Left lung (tissue), 4 donors: ENCODE measurements at regions not wholly inside any gene's neighbourhood (a gene's known extent, or its start where the extent isn't known, plus 50 kb on each side); places are given as distances from the start of the nearest gene placed in this dataset.
"Not testable (repeated sequence)": the region's sequence is repeated elsewhere in the genome, so short reads cannot be mapped to it uniquely, and the experiment has no call there.

ENCODE experiments used
- ATAC-seq: fragments of 200-7000 bp; cut with Tn5 transposase; one replicate; pipeline ENCODE4 v1.9.1; 2020; ENCODE audit warnings: moderate library complexity
- DNase-seq, 4 donors: peaks; one replicate each; pipeline ENCODE4 v3.0.0-alpha.2; 2013 to 2020
- H3K27ac ChIP-seq, 2 donors: fragments of 200-600 bp; sonication (generic) in 1 of 2; one replicate each; pipeline versions ENCODE4 v1.5.0 to v1.8.0; 2020 to 2021
- H3K27me3 ChIP-seq, 2 donors: fragments of 200-600 bp; sonication (generic) in 1 of 2; one replicate each; pipeline versions ENCODE4 v1.5.0 to v1.8.0; 2020 to 2021
- H3K36me3 ChIP-seq, 2 donors: fragments of 200-600 bp; sonication (generic) in 1 of 2; one replicate each; pipeline versions ENCODE4 v1.5.0 to v1.8.0; 2020 to 2021
- H3K4me1 ChIP-seq, 2 donors: fragments of 200-600 bp; one replicate each; pipeline ENCODE4 v1.8.0; 2021
- H3K4me3 ChIP-seq, 2 donors: fragments of 200-600 bp; sonication (generic) in 1 of 2; one replicate each; pipeline versions ENCODE4 v1.5.0 to v1.8.0; 2020 to 2021; ENCODE audit warnings: mild to moderate bottlenecking in 1 of 2
- H3K9me3 ChIP-seq, 2 donors: fragments of 200-600 bp; sonication (generic) in 1 of 2; one replicate each; pipeline versions ENCODE4 v1.5.0 to v1.8.0; 2020 to 2021
- intact Hi-C, 2 donors: fragments of 100-400 bp; cut with DNase I; formaldehyde crosslinking; loops; one replicate each; pipeline versions ENCODE4 v1.11.2 to v1.14.2; 2022
- TF ChIP-seq, protein P1 (sequence below), 2 donors: fragments of 200-600 bp; sonication (generic) in 1 of 2; IDR thresholded peaks; one replicate each; pipeline versions ENCODE4 v1.5.0 to v1.8.0; 2021; ENCODE audit warnings: antibody characterized with exemption in 2 of 2
- donor health status: DM: no; HTN: yes; CAD: no.
- donor health status: DM: no; HTN: no; CAD: no.

DNA sequence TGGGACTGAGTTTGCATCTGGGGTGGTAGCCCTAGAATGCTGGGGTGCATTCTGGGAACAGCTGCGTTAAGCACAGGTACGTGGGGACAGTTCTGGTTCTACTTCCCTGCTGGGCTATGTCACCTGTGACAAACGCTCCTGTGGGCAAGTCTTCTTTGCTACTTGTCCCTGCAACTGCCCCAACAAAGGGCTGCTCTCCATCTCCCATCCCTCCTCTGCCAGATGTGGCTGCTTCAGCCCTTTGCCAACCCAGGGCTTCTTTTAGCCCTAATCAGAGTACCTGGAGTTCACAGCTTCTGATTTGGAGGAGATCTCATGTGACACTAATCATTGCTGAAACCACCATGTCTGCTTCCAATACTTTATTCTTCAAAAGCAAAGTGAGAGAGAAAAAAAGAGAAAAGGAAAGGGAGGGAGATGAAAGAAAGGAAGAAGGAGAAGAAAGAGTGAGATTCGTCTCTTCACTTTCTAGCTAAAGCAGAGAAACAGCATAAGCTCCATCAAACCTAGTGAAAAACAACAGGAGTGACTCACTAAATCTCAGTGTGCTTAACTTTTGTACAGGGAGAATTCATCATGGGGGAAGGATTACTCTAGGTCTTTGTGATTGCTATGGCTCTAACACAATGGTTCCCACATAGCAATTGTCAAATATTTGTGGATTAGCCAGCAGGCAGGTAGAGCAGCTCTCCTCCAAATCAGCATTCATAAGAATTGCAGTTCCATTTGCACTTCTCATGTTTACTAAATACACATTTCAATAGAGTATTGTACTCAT, 174.8 kb downstream of the LRIG3 start:
- intact Hi-C loops, result no loop called here
- TF ChIP-seq, protein P1, sequence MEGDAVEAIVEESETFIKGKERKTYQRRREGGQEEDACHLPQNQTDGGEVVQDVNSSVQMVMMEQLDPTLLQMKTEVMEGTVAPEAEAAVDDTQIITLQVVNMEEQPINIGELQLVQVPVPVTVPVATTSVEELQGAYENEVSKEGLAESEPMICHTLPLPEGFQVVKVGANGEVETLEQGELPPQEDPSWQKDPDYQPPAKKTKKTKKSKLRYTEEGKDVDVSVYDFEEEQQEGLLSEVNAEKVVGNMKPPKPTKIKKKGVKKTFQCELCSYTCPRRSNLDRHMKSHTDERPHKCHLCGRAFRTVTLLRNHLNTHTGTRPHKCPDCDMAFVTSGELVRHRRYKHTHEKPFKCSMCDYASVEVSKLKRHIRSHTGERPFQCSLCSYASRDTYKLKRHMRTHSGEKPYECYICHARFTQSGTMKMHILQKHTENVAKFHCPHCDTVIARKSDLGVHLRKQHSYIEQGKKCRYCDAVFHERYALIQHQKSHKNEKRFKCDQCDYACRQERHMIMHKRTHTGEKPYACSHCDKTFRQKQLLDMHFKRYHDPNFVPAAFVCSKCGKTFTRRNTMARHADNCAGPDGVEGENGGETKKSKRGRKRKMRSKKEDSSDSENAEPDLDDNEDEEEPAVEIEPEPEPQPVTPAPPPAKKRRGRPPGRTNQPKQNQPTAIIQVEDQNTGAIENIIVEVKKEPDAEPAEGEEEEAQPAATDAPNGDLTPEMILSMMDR (IDR thresholded peaks at IDR 0.05), result no peak
- Histone ChIP-seq H3K36me3 (no peaks in the 10 kb centered on the region), H3K4me1 (no peaks in the 10 kb centered on the region), H3K4me3 (no peak overlapping the region), H3K9me3 (peaks cover 0 to 4% of the 10 kb centered on the region in 2 donors), H3K27ac (no peak overlapping the region), H3K27me3 (no peaks in the 10 kb centered on the region)
- DNase-seq (no peak), ATAC-seq (no peak)

DNA sequence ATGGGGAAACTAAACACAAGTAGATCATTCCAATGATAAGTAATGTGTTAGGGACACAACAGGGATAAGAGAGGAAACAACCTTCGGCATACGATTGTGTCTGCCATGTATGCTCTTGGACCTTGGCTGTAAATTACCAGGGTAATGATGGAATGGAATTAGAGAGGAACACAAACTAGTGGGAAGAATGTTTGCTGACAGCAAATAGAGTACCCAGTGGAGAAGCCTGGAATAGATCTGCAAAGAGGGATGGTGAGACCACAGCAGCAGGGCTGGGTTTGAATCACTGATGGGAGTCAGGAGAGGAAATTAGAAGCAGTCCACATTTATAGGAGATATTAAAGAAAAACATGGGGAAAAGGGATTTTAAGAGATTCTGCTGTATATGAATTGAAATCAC, 172.8 kb downstream of the LRIG3 start:
- no peak overlapping the region for H3K27ac ChIP-seq
- H3K4me3 ChIP-seq, result no peak overlapping the region
- intact Hi-C loops, result no loop called here
- H3K9me3 ChIP-seq, result no peaks in the 10 kb centered on the region
- DNase-seq (no peak), ATAC-seq (no peak)
- TF ChIP-seq, protein P1 (IDR thresholded peaks at IDR 0.05), result no peak
- H3K36me3 ChIP-seq, result no peaks in the 10 kb centered on the region
- no peaks in the 10 kb centered on the region for H3K4me1 ChIP-seq
- H3K27me3 ChIP-seq, result no peaks in the 10 kb centered on the region

DNA sequence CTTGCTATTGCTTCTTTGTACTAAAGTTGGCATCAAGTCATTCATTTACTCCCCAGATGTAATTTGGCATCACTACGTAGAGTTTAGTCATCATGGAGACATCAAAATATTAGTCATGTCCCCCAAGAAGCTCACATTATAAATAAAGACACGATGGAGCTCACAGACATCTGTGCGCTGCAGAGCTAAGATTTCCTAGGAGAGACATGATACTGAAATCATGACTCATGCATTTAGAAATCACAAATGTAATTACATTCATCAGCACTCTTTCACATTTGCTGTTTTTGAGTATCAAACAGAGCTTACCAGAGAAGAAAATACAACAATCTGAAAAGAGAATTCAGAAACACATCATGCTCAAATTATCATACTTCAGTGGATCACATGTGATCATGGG, 169.8 kb downstream of the LRIG3 start:
- ATAC-seq (peak; percentile 32), DNase-seq (no peak)
- Histone ChIP-seq H3K4me1 (no peaks in the 10 kb centered on the region), H3K4me3 (no peak overlapping the region), H3K27ac (no peak overlapping the region), H3K9me3 (no peaks in the 10 kb centered on the region), H3K27me3 (no peaks in the 10 kb centered on the region), H3K36me3 (no peaks in the 10 kb centered on the region)
- TF ChIP-seq, protein P1 (IDR thresholded peaks at IDR 0.05), result no peak
- intact Hi-C loops, result no loop called here

DNA sequence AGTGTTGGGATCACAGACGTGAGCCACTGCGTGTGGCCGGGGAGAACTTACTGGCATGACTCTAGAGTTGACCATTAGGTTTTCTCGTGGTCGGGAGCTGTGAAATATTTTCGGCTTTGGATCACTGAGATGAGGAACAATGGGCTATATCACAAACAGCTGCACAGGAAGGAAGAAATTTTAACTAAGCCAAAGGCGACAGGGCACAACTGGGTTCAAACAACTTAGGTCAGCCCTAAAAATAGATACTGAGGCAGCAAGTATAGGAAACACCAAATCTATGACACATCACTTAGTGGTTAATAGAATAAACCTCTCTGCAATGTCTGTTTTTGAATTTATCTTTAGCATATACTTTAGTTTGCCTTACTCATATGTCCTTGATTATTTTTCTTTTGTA, 162.9 kb downstream of the LRIG3 start:
- DNase-seq (no peak), ATAC-seq (no peak)
- Histone ChIP-seq H3K4me1 (no peaks in the 10 kb centered on the region), H3K27me3 (no peaks in the 10 kb centered on the region), H3K36me3 (no peaks in the 10 kb centered on the region), H3K9me3 (no peaks in the 10 kb centered on the region), H3K4me3 (no peak overlapping the region), H3K27ac (no peak overlapping the region)
- intact Hi-C loops, result no loop called here
- TF ChIP-seq, protein P1 (IDR thresholded peaks at IDR 0.05), result no peak

DNA sequence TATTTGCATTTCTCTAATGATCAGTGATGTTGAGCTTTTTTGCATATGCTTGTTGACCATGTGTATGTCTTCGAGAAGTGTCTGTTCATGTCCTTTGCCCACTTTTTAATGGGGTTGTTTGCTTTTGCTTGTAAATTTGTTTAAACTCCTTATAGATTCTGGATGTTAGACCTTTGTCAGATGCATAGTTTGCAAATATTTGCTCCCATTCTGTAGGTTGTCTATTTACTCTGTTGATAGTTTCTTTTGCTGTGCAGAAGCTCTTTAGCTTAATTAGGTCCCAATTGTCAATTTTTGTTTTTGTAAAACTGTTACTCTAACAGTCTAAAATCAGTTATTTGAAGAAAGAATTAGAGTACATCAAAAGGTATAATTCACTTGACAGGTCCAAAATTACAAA, 160.6 kb downstream of the LRIG3 start:
- H3K9me3 ChIP-seq, H3K27me3 ChIP-seq, DNase-seq, H3K36me3 ChIP-seq, H3K4me1 ChIP-seq, H3K27ac ChIP-seq, intact Hi-C loops, ATAC-seq, H3K4me3 ChIP-seq: not testable (repeated sequence)

DNA sequence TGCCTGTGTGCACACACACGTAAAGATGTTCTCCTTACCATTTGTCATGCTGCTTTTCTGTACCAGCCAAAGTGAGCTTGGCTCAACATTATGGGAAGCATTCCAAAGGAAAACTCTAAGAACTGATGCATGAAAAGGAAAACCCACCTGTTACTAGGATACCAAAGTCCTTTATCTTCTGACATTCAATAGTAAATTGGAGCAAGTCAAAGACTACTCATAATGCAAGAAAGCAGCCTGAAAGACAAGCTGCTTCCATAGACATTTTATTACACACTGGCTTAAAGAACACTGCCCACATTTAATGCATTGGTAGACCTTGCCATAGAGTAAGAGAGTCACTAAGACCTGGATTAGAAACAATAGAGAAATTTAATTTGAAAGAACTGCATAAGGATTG, 159.0 kb downstream of the LRIG3 start:
- TF ChIP-seq, protein P1 (IDR thresholded peaks at IDR 0.05), result no peak
- ATAC-seq, result no peak
- H3K4me1 ChIP-seq, result no peaks in the 10 kb centered on the region
- H3K4me3 ChIP-seq, result no peak overlapping the region
- no peaks in the 10 kb centered on the region for H3K9me3 ChIP-seq
- no peaks in the 10 kb centered on the region for H3K36me3 ChIP-seq
- DNase-seq, result no peak
- intact Hi-C loops, result no loop called here
- H3K27ac ChIP-seq, result no peak overlapping the region
- no peaks in the 10 kb centered on the region for H3K27me3 ChIP-seq
